ENCODE measurements at regions not wholly inside any gene's neighbourhood (a gene's known extent, or its start where the extent isn't known, plus 50 kb on each side); places are given as distances from the start of the nearest gene placed in this dataset.

DNA sequence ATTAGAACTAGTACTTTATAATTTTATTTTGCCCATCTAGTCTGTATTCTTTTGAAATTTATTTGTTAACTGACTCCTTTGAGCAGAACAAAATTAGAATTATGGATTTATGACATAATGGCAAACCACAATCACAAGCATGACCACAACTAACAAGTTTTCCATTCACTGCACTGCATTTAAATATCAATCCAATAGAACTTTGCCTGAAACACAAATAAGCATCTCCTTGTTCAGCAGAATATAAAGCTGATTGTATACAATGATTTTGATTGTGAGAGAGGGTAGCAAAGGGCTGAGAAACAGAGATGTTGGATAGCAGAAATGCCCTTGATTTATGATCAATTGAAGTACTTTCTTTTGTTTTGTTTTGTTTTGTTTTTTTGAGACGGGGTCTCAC lies 495.5 kb upstream of the RGS18 start:
- Histone ChIP-seq H3K4me1 (no peaks in the 10 kb centered on the region), H3K4me3 (no peak overlapping the region), H3K9me3 (no peaks in the 10 kb centered on the region), H3K36me3 (no peaks in the 10 kb centered on the region), H3K27me3 (no peaks in the 10 kb centered on the region), H3K27ac (replicated peaks in 1 of 4) (no peak overlapping the region)
- no peak for DNase-seq (ENCODE audit: extremely low spot score)
- intact Hi-C loops (cut with DNase I), result no loop called here
- WGBS, result 80% methylated on average over 1 of the region's 1 CpG
- TF ChIP-seq POLR2AphosphoS5 (IDR thresholded peaks at IDR 0.05) (no peak), EP300 (IDR thresholded peaks at IDR 0.05) (no peak), POLR2A (IDR thresholded peaks at IDR 0.05; ENCODE audit: low read depth) (no peak)
- TF ChIP-seq, protein P1, sequence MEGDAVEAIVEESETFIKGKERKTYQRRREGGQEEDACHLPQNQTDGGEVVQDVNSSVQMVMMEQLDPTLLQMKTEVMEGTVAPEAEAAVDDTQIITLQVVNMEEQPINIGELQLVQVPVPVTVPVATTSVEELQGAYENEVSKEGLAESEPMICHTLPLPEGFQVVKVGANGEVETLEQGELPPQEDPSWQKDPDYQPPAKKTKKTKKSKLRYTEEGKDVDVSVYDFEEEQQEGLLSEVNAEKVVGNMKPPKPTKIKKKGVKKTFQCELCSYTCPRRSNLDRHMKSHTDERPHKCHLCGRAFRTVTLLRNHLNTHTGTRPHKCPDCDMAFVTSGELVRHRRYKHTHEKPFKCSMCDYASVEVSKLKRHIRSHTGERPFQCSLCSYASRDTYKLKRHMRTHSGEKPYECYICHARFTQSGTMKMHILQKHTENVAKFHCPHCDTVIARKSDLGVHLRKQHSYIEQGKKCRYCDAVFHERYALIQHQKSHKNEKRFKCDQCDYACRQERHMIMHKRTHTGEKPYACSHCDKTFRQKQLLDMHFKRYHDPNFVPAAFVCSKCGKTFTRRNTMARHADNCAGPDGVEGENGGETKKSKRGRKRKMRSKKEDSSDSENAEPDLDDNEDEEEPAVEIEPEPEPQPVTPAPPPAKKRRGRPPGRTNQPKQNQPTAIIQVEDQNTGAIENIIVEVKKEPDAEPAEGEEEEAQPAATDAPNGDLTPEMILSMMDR (IDR thresholded peaks at IDR 0.05), result no peak

DNA sequence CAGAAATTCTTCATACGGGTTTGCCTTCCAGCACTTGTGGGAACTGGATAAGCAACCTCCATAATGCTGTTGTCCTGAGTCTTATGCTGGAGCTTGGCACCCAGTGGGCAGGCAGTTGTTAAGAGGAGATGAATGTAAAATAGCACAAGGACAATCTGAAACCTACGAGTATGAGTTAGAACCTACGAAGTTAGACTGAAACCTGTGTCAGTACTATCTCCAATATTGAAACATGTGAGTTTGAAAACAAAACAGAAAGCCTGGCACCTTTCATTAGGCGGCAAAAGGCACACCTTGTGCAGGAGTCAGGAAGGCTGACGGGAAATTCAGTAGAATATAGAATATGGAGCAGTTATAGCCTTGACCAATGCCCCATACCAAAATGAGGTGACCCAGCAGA lies 489.7 kb upstream of the RGS18 start:
- WGBS, result 97% methylated on average over 5 of the region's 5 CpGs
- intact Hi-C loops (cut with DNase I), result no loop called here
- no peaks in the 10 kb centered on the region for H3K36me3 ChIP-seq
- no peak overlapping the region for H3K27ac ChIP-seq (replicated peaks in 1 of 4)
- no peaks in the 10 kb centered on the region for H3K27me3 ChIP-seq
- no peak for TF ChIP-seq EP300 (IDR thresholded peaks at IDR 0.05)
- DNase-seq (ENCODE audit: extremely low spot score), result no peak
- no peak overlapping the region for H3K4me3 ChIP-seq
- H3K4me1 ChIP-seq, result no peaks in the 10 kb centered on the region
- H3K9me3 ChIP-seq, result no peaks in the 10 kb centered on the region

DNA sequence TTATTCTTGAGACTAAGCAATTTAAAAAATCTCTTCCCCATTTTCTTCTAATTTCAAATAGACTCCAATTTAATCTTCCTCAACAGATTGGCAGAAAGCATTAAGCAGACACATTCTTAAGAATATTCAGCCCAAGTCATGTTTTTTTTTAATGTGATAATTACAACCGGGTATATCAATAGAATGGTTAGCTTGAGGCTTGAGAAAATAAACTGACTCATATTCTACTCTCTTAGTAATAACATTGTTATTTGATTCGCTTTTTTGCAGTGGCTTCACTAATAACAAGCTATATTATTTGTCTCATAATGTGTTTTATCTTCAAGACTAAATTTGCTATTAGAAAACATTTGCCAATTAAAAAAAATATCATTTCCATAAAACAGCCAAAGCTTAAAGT lies 488.6 kb upstream of the RGS18 start:
- Histone ChIP-seq H3K27ac (replicated peaks in 1 of 4) (no peak overlapping the region), H3K9me3 (no peaks in the 10 kb centered on the region), H3K36me3 (no peaks in the 10 kb centered on the region), H3K4me1 (peaks cover 0 to 6% (median 3%) of the 10 kb centered on the region in 4 donors), H3K4me3 (no peak overlapping the region), H3K27me3 (no peaks in the 10 kb centered on the region)
- DNase-seq (ENCODE audit: extremely low spot score), result no peak
- 71% methylated on average over 2 of the region's 2 CpGs for WGBS
- no peak for TF ChIP-seq POLR2AphosphoS5 (IDR thresholded peaks at IDR 0.05)
- TF ChIP-seq, protein P1 (IDR thresholded peaks at IDR 0.05), result no peak
- no peak for TF ChIP-seq POLR2A (IDR thresholded peaks at IDR 0.05; ENCODE audit: low read depth)
- TF ChIP-seq EP300 (IDR thresholded peaks at IDR 0.05), result no peak
- intact Hi-C loops (cut with DNase I), result no loop called here

DNA sequence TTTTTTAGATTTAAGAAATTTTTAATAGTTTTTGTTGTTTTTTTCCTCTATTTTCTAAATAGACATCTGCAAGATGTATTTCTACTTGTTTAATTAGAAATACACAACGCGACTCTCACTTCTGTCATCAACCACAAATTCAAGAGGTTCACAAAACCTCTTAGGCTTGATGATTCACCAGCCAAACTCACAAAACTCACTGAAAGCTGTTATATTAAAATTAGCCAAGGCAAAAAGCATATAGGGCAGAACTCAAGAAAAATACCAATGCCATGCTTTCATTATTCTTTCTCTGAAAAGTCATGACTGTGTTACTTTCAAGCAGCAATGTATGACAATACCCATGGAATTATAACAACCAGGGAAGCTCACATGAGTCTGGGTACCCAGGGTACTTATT lies 487.0 kb upstream of the RGS18 start:
- no peak overlapping the region for H3K27ac ChIP-seq (replicated peaks in 1 of 4)
- no peaks in the 10 kb centered on the region for H3K36me3 ChIP-seq
- no peaks in the 10 kb centered on the region for H3K9me3 ChIP-seq
- TF ChIP-seq EP300 (IDR thresholded peaks at IDR 0.05), result no peak
- no peak for TF ChIP-seq POLR2AphosphoS5 (IDR thresholded peaks at IDR 0.05)
- no peak for TF ChIP-seq POLR2A (IDR thresholded peaks at IDR 0.05; ENCODE audit: low read depth)
- TF ChIP-seq, protein P1 (IDR thresholded peaks at IDR 0.05), result no peak
- no peak overlapping the region for H3K4me3 ChIP-seq
- no peaks in the 10 kb centered on the region for H3K27me3 ChIP-seq
- peaks cover 0 to 14% (median 11%) of the 10 kb centered on the region in 4 donors for H3K4me1 ChIP-seq
- DNase-seq (ENCODE audit: extremely low spot score), result no peak
- WGBS, result 97% methylated on average over 2 of the region's 2 CpGs
- intact Hi-C loops (cut with DNase I), result no loop called here

DNA sequence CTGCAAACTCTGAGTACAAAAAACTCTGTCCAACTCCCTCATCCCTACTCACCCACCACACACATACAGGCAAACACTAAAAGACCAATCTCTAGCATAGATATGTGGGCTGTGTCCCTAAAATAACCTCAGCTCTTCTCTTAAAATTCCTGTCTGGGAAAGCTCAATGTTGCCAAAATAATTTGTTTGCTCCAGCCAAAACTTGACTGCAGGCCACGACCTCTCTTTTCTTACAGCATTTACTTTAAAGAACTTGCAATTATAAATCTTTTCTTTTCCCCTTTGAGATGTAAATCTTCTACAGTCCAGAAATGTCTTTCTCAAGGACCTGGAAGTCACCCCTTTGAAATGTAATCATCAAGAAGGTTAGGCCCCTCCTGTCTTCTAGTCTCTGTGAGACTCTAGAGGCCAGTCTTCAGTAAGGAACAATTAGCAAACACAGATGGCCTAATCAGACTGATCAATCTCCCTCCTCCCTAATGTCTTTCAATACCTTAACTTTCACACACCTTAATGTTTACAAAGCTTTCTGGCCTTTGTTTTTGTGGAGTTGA lies 483.6 kb upstream of the RGS18 start:
- Histone ChIP-seq H3K36me3 (no peaks in the 10 kb centered on the region), H3K4me1 (peaks cover 0 to 14% (median 11%) of the 10 kb centered on the region in 4 donors), H3K9me3 (no peaks in the 10 kb centered on the region), H3K4me3 (no peak overlapping the region), H3K27ac (replicated peaks in 1 of 4) (no peak overlapping the region), H3K27me3 (no peaks in the 10 kb centered on the region)
- no peak for DNase-seq (ENCODE audit: extremely low spot score)
- WGBS, result 30% methylated on average over 1 of the region's 1 CpG
- TF ChIP-seq POLR2AphosphoS5 (IDR thresholded peaks at IDR 0.05) (no peak), POLR2A (IDR thresholded peaks at IDR 0.05; ENCODE audit: low read depth) (no peak), EP300 (IDR thresholded peaks at IDR 0.05) (no peak)
- TF ChIP-seq, protein P1 (IDR thresholded peaks at IDR 0.05), result no peak
- intact Hi-C loops (cut with DNase I), result no loop called here
